Lung (tissue), 11 donors: ENCODE measurements at regions not wholly inside any gene's neighbourhood (a gene's known extent, or its start where the extent isn't known, plus 50 kb on each side); places are given as distances from the start of the nearest gene placed in this dataset.

Source experiments
- ATAC-seq: fragments of 200-7000 bp; cut with Tn5 transposase; one replicate; pipeline ENCODE4 v1.9.1; 2020; ENCODE audit warnings: moderate number of reproducible peaks; ENCODE audit not compliant: insufficient read depth, low FRiP score
- DNase-seq, 3 donors: peaks; one replicate each; pipeline ENCODE4 v3.0.0-alpha.2; 2013 to 2017
- H3K27ac ChIP-seq, 2 donors: one replicate each; pipeline ENCODE4 v1.5.1; 2013; ENCODE audit warnings: mild to moderate bottlenecking in 2 of 2, moderate library complexity in 2 of 2, control low read depth in 1 of 2, inconsistent platforms in 1 of 2, low read depth in 1 of 2, low read length in 1 of 2
- H3K27me3 ChIP-seq, 3 donors: one replicate each; pipeline ENCODE4 v1.5.1; 2013; ENCODE audit warnings: low read length in 2 of 3; ENCODE audit not compliant: control insufficient read depth in 3 of 3, insufficient read depth in 3 of 3
- H3K36me3 ChIP-seq, 4 donors: one replicate each; pipeline ENCODE4 v1.5.1; 2013; ENCODE audit warnings: low read length in 4 of 4, mild to moderate bottlenecking in 1 of 4, moderate library complexity in 1 of 4; ENCODE audit not compliant: control insufficient read depth in 4 of 4, insufficient read depth in 4 of 4
- H3K4me1 ChIP-seq, 5 donors: one replicate each; pipeline ENCODE4 v1.5.1; 2013; ENCODE audit warnings: low read length in 5 of 5, mild to moderate bottlenecking in 2 of 5, moderate library complexity in 1 of 5; ENCODE audit not compliant: control insufficient read depth in 5 of 5, insufficient read depth in 5 of 5
- H3K4me3 ChIP-seq: one replicate; pipeline ENCODE4 v1.5.1; 2013; ENCODE audit warnings: mild to moderate bottlenecking, control low read depth, moderate library complexity
- H3K9ac ChIP-seq, 2 donors: one replicate each; pipeline ENCODE4 v1.5.1; 2013; ENCODE audit warnings: low read length in 2 of 2, control low read depth in 1 of 2; ENCODE audit not compliant: insufficient read depth in 1 of 2
- H3K9me3 ChIP-seq, 4 donors: one replicate each; pipeline ENCODE4 v1.5.1; 2013; ENCODE audit warnings: low read length in 3 of 4, mild to moderate bottlenecking in 1 of 4, moderate library complexity in 1 of 4; ENCODE audit not compliant: control insufficient read depth in 4 of 4, insufficient read depth in 3 of 4
- WGBS, 2 donors: extraction: QIAGEN DNeasy Blood & Tissue Kit; methylation state at CpG; one replicate each; pipeline ENCODE4 v1.1.7; 2013; 5-methylcytosine and 5-hydroxymethylcytosine counted together
- TF ChIP-seq, protein P1 (sequence below): IDR thresholded peaks from 2 replicates; pipeline ENCODE4 v1.5.1; 2012; ENCODE audit warnings: mild to moderate bottlenecking; ENCODE audit errors: control extremely low read depth, extremely low read depth
- donor health status: control.
- donor health status: control.
- donor health status: Bipolar disorder and iron deficiency.
- donor health status: healthy.
- donor health status: DM: yes; HTN: yes; CAD: no.

DNA sequence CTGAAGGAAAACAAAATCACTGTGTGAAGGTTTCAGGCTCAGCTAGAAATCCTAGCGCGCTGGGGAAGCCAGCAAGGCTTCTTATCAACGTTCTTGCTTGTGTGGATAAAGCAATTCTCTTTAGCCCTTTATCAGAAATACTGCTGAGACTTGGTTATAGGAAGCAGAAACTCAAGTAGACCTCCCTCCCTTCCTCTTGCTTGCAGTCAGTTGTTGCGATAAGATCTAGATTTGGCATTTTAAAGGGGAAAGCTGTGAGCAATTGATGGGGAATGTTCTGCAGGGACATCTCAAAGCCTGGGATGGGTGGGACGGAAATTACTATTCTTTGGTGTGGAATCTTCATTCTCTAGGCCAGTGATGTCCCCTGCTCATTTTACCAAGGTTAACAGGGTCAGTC is 76.4 kb upstream of the ANO4 start:
- DNase-seq: no peak

GRCh38 chr12:100720016-100720654 is 74.4 kb upstream of the ANO4 start:
- peaks cover 17 to 70% (median 39%) of the 10 kb centered on the region in 3 donors for H3K27me3 ChIP-seq
- ATAC-seq: no peak

More for the DNA sequence above, 76.4 kb upstream of the ANO4 start:
- H3K9ac ChIP-seq: no peak overlapping the region
- no peaks in the 10 kb centered on the region for H3K36me3 ChIP-seq
- peaks cover 0 to 6% (median 0%) of the 10 kb centered on the region in 5 donors for H3K4me1 ChIP-seq
- TF ChIP-seq, protein P1, sequence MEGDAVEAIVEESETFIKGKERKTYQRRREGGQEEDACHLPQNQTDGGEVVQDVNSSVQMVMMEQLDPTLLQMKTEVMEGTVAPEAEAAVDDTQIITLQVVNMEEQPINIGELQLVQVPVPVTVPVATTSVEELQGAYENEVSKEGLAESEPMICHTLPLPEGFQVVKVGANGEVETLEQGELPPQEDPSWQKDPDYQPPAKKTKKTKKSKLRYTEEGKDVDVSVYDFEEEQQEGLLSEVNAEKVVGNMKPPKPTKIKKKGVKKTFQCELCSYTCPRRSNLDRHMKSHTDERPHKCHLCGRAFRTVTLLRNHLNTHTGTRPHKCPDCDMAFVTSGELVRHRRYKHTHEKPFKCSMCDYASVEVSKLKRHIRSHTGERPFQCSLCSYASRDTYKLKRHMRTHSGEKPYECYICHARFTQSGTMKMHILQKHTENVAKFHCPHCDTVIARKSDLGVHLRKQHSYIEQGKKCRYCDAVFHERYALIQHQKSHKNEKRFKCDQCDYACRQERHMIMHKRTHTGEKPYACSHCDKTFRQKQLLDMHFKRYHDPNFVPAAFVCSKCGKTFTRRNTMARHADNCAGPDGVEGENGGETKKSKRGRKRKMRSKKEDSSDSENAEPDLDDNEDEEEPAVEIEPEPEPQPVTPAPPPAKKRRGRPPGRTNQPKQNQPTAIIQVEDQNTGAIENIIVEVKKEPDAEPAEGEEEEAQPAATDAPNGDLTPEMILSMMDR: no peak
- no peak overlapping the region for H3K4me3 ChIP-seq
- no peak overlapping the region for H3K27ac ChIP-seq
- 23 to 36% methylated on average over 5 of the region's 5 CpGs for WGBS, 2 donors
- peaks cover 0 to 11% (median 0%) of the 10 kb centered on the region in 4 donors for H3K9me3 ChIP-seq
- H3K27me3 ChIP-seq: peaks cover 17 to 68% (median 48%) of the 10 kb centered on the region in 3 donors
- ATAC-seq: no peak

GRCh38 chr12:100721169-100721568 is 73.4 kb upstream of the ANO4 start:
- Histone ChIP-seq H3K4me1 (peaks cover 0 to 6% (median 0%) of the 10 kb centered on the region in 5 donors), H3K9ac (no peak overlapping the region), H3K9me3 (peaks cover 0 to 8% (median 0%) of the 10 kb centered on the region in 4 donors), H3K36me3 (no peaks in the 10 kb centered on the region), H3K4me3 (no peak overlapping the region), H3K27me3 (peaks cover 12 to 64% (median 38%) of the 10 kb centered on the region in 3 donors), H3K27ac (no peak overlapping the region)
- 77 to 88% methylated on average over 2 of the region's 2 CpGs for WGBS, 2 donors
- DNase-seq: no peak
- ATAC-seq: no peak
- TF ChIP-seq, protein P1: no peak

More at GRCh38 chr12:100720016-100720654, 74.4 kb upstream of the ANO4 start:
- H3K36me3 ChIP-seq: no peaks in the 10 kb centered on the region
- H3K27ac ChIP-seq: no peak overlapping the region
- 78 to 79% methylated on average over 4 of the region's 4 CpGs for whole genome bisulfite sequencing, 2 donors
- H3K4me1 ChIP-seq: peaks cover 0 to 6% (median 0%) of the 10 kb centered on the region in 5 donors
- peaks cover 0 to 11% (median 0%) of the 10 kb centered on the region in 4 donors for H3K9me3 ChIP-seq
- no peak overlapping the region for H3K4me3 ChIP-seq
- TF ChIP-seq, protein P1: no peak
- H3K9ac ChIP-seq: no peak overlapping the region
- DNase-seq: no peak
